Posterior vena cava (tissue), 2 donors: ENCODE measurements at regions not wholly inside any gene's neighbourhood (a gene's known extent, or its start where the extent isn't known, plus 50 kb on each side); places are given as distances from the start of the nearest gene placed in this dataset.

Experiments used
- DNase-seq: peaks from one replicate; pipeline ENCODE4 v3.0.0-alpha.2; 2020; ENCODE audit warnings: low spot score
- intact Hi-C, 2 donors: fragments of 100-400 bp; cut with DNase I; formaldehyde crosslinking; loops; one replicate each; pipeline versions ENCODE4 v1.14.1 to v1.14.2; 2022 to 2023
- donor health status: DM: yes; HTN: yes; CAD: no.
- donor health status: DM: yes; HTN: yes; CAD: no.

DNA sequence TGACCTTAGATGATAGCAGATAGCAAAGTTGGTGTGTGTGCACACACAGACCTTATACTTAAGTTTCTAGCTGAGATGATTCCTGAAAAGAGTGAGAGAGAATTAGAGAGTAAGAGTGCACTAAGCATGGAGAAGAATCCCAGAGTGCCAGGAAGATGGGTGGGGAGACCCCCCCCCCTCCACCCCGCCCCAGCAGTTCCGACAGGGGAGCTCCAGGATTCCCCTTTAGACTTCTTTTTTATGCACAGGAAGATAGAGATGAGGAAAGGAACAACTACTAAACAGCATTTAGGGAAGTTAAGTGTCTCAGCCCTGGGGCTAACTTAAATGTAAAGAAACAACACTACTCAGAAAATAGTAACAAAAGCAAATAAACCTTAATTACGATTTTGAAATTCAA, 878.0 kb upstream of the GOT2 start:
- intact Hi-C loops: no loop called here
- no peak for DNase-seq

DNA sequence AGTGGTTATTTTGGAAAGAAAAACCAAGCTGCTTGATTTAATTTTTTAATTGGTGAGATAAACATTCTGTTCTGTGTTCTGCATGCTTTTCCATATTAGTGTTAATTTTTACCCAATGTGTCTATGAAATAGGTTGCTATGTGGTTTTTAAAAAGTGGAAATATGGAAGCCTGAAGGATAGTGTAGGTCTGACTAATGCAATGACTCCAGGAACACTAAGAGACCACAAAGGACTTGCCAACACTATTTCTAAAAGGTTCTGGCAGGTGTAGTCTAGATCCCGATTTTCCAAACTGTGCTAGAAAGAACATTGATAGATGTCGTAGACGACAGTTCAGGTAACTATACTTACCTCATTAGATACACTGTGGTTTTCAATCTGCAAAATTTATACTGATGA, 877.4 kb upstream of the GOT2 start:
- no peak for DNase-seq
- intact Hi-C loops: no loop called here

GRCh38 chr16:59605706-59606105, 871.6 kb upstream of the GOT2 start:
- DNase-seq: no peak
- intact Hi-C loops: no loop called here

- no peak for DNase-seq
- intact Hi-C loops: no loop called here
Observed at GRCh38 chr16:59604354-59604753, 870.2 kb upstream of the GOT2 start.

DNA sequence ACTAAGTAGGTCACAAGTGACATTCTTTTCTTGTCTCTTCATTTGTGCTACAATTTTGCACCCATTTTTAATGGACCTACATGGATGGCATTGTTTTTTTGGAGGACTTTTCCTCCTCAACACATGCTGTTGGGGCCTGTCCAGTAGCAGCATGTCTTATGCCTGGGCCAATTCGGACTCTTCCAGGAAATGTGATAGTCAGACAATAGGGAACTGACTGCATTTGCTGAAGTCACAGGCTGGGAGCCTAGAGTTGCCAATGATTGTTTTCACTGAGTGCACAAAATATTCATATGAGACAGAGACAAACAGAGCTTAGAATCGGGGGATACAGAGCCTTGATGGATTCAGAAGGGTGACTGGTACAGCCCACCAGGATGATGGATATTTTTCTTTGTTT, 867.3 kb upstream of the GOT2 start:
- no peak for DNase-seq
- intact Hi-C loops: no loop called here

GRCh38 chr16:59597269-59597668, 863.2 kb upstream of the GOT2 start:
- intact Hi-C loops: no loop called here
- DNase-seq: no peak

GRCh38 chr16:59596693-59597092, 862.6 kb upstream of the GOT2 start:
- intact Hi-C loops: no loop called here
- DNase-seq: no peak

GRCh38 chr16:59593194-59593661, 859.1 kb upstream of the GOT2 start:
- intact Hi-C loops: no loop called here
- DNase-seq: no peak

DNA sequence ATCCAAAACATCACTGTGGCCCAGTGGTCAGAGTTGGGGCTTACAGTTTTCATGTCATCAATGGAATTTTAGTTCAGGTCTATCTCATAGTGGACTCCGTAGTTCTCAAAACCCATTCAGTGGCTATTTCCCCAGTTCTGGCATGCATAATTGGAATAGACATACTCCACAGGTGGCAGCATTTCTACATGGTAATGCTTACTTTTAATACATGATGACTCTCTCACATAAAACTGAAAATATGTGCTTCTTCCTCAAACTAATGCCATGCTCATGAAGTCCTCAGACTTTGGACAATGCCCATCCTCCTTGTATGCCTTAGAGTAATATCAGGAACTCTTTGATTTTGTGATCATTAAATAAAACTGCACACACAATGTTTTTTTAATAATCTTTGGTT, 857.4 kb upstream of the GOT2 start:
- no peak for DNase-seq
- intact Hi-C loops: no loop called here

GRCh38 chr16:59590845-59591244, 856.7 kb upstream of the GOT2 start:
- DNase-seq: no peak
- intact Hi-C loops: no loop called here

GRCh38 chr16:59586331-59586730, 852.2 kb upstream of the GOT2 start:
- no peak for DNase-seq
- intact Hi-C loops: no loop called here

- intact Hi-C loops: no loop called here
- no peak for DNase-seq
Observed at GRCh38 chr16:59574296-59574695, 840.2 kb upstream of the GOT2 start.

DNA sequence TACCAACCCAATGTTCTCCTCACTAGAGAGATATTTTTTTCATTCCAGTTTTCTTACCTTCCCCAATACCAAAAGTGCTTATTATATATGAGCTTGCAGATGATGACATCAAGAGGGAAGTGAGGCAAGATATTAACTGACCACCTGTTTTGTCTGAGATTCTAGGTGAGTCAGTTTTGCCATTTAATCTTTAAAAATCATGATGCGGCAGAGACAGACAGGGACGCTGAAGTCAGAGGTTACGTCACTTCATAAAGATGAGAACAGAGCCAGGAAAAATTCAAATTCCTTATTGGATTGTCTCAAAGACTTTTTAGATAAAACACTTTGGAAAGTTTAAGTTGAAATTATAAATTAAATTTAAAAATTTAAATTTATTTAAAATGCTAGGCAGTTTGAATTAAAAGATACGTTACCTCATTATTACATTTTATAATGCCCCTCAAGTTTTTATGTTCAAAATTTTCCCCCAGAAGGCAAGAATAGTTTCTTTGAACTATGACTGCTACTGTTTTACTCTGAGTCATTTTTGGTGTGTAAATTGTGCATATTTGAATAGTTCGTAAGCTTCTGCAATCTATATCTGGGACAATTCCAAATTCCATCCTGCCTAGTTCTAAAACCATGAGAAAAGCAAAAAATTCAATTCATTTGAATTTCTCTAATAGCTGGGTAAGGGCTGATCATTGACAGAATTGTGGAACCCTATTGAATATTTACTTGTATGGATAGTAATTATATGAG, 839.6 kb upstream of the GOT2 start:
- DNase-seq: no peak
- intact Hi-C loops: no loop called here

DNA sequence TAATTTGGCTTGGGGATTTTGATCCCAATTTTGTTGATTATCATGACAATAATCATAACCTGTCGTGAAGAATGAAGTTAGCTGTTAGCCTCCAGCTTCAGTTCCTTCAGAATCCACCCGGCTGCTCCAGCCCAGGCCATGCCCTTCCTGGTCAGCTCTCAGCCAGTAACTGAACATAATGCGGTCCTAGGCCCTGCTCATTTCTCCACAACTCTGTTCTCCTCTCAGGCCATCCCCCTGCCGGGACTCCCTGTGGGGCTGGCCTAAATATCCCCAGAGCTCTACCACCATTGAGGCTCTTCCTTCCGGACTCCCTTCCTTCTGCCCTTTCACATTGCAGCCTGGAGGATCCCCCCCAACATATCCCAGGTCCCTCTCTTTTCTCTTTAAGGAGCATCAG, 833.4 kb upstream of the GOT2 start:
- intact Hi-C loops: no loop called here
- no peak for DNase-seq

DNA sequence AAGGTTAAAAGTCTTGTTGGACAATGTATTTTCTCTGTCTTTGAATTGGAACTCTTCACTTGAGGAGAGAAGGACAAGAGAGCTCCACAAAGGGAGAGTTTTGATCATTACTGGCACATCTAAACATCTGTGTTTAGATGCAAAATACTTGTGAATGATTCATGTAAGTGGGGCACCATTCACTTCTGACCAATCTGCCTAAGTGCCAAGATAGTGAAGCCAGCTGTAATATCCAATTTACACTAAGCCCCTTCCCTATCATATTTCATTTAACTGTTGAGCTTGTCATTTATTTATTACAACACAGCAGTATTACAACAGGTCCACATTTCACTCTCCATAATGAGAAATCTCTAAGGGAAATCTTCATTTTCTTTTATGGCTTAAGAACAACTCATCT, 832.3 kb upstream of the GOT2 start:
- no peak for DNase-seq
- intact Hi-C loops: no loop called here

GRCh38 chr16:59558679-59559078, 824.6 kb upstream of the GOT2 start:
- intact Hi-C loops: no loop called here
- no peak for DNase-seq

GRCh38 chr16:59552164-59552563, 818.0 kb upstream of the GOT2 start:
- intact Hi-C loops: loop anchor here in 1 of 2 donors (5.0 kb wide), 1 partner anchor 1740 kb away; no protein-coding TSS in a partner anchor
- DNase-seq: no peak

DNA sequence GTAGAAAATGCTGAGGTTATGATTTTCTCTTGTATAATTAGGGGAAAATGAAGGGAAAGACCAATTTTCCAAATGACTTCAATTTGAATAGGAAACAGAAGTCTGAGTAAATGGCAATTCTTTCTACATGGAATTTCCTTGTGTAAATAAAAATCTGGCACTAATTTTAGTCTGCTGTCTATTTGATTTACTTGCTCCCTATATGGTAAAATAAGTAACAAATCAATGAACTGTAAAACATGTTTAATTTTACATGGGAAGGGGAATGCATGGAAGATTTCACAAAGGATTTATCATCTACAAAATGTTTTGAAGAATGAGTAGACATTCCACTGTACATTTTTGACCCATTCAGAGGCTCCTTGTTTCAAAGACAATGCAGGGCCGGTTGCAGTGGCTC, 811.6 kb upstream of the GOT2 start:
- intact Hi-C loops: no loop called here
- no peak for DNase-seq

- DNase-seq: no peak
- intact Hi-C loops: no loop called here
Observed at GRCh38 chr16:59543641-59544040, 809.5 kb upstream of the GOT2 start.

- intact Hi-C loops: no loop called here
- no peak for DNase-seq
Observed at GRCh38 chr16:59540621-59541020, 806.5 kb upstream of the GOT2 start.

GRCh38 chr16:59535298-59535697, 801.2 kb upstream of the GOT2 start:
- intact Hi-C loops: no loop called here
- no peak for DNase-seq
